ENCODE measurements at regions not wholly inside any gene's neighbourhood (a gene's known extent, or its start where the extent isn't known, plus 50 kb on each side); places are given as distances from the start of the nearest gene placed in this dataset.
"Not testable (repeated sequence)": the region's sequence is repeated elsewhere in the genome, so short reads cannot be mapped to it uniquely, and the experiment has no call there.

GRCh38 chr5:165029099-165029870 lies 1523.9 kb downstream of the MAT2B start:
- no peak overlapping the region for H3K4me3 ChIP-seq (replicated peaks; ENCODE audit: low read depth, low read length)
- peak; percentile 6 for TF ChIP-seq CTCF (IDR thresholded peaks at IDR 0.05; ENCODE audit: insufficient read depth, low read length, poor library complexity, severe bottlenecking)
- DNase-seq (ENCODE audit: extremely low read depth, insufficient read length) = no peak
- no peaks in the 10 kb centered on the region for H3K27me3 ChIP-seq (replicated peaks; ENCODE audit: control insufficient read depth, insufficient read depth, low read length)
- H3K36me3 ChIP-seq (ENCODE audit: control insufficient read depth, insufficient read depth, low read length) = no peaks in the 10 kb centered on the region

- TF ChIP-seq CTCF (IDR thresholded peaks at IDR 0.05; ENCODE audit: insufficient read depth, low read length, poor library complexity, severe bottlenecking) = no peak
- DNase-seq (ENCODE audit: extremely low read depth, insufficient read length) = no peak
Measured at GRCh38 chr5:165030971-165031370, 1525.6 kb downstream of the MAT2B start.

GRCh38 chr5:165031371-165031770 lies 1526.0 kb downstream of the MAT2B start:
- no peak overlapping the region for H3K4me3 ChIP-seq (replicated peaks; ENCODE audit: low read depth, low read length)
- no peak for TF ChIP-seq CTCF (IDR thresholded peaks at IDR 0.05; ENCODE audit: insufficient read depth, low read length, poor library complexity, severe bottlenecking)
- no peaks in the 10 kb centered on the region for H3K36me3 ChIP-seq (ENCODE audit: control insufficient read depth, insufficient read depth, low read length)
- no peaks in the 10 kb centered on the region for H3K27me3 ChIP-seq (replicated peaks; ENCODE audit: control insufficient read depth, insufficient read depth, low read length)
- DNase-seq (ENCODE audit: extremely low read depth, insufficient read length) = no peak

More at GRCh38 chr5:165030971-165031370, 1525.6 kb downstream of the MAT2B start:
- Histone ChIP-seq H3K36me3 (ENCODE audit: control insufficient read depth, insufficient read depth, low read length) (no peaks in the 10 kb centered on the region), H3K4me3 (replicated peaks; ENCODE audit: low read depth, low read length) (no peak overlapping the region), H3K27me3 (replicated peaks; ENCODE audit: control insufficient read depth, insufficient read depth, low read length) (no peaks in the 10 kb centered on the region)

- no peak for TF ChIP-seq CTCF (IDR thresholded peaks at IDR 0.05; ENCODE audit: insufficient read depth, low read length, poor library complexity, severe bottlenecking)
- no peaks in the 10 kb centered on the region for H3K27me3 ChIP-seq (replicated peaks; ENCODE audit: control insufficient read depth, insufficient read depth, low read length)
- H3K36me3 ChIP-seq (ENCODE audit: control insufficient read depth, insufficient read depth, low read length) = no peaks in the 10 kb centered on the region
- no peak for DNase-seq (ENCODE audit: extremely low read depth, insufficient read length)
- H3K4me3 ChIP-seq (replicated peaks; ENCODE audit: low read depth, low read length) = no peak overlapping the region
Measured at GRCh38 chr5:165035520-165035919, 1530.1 kb downstream of the MAT2B start.

- Histone ChIP-seq H3K36me3 (ENCODE audit: control insufficient read depth, insufficient read depth, low read length) (no peaks in the 10 kb centered on the region), H3K27me3 (replicated peaks; ENCODE audit: control insufficient read depth, insufficient read depth, low read length) (no peaks in the 10 kb centered on the region), H3K4me3 (replicated peaks; ENCODE audit: low read depth, low read length) (no peak overlapping the region)
- TF ChIP-seq CTCF (IDR thresholded peaks at IDR 0.05; ENCODE audit: insufficient read depth, low read length, poor library complexity, severe bottlenecking) = no peak
- no peak for DNase-seq (ENCODE audit: extremely low read depth, insufficient read length)
Measured at GRCh38 chr5:165039748-165040147, 1534.3 kb downstream of the MAT2B start.

GRCh38 chr5:165045941-165046340 lies 1540.5 kb downstream of the MAT2B start:
- not testable (repeated sequence) for H3K36me3 ChIP-seq (ENCODE audit: control insufficient read depth, insufficient read depth, low read length); H3K4me3 ChIP-seq (replicated peaks; ENCODE audit: low read depth, low read length); H3K27me3 ChIP-seq (replicated peaks; ENCODE audit: control insufficient read depth, insufficient read depth, low read length); DNase-seq (ENCODE audit: extremely low read depth, insufficient read length)
